Endothelial cell of hepatic sinusoid (primary cell): ENCODE measurements at regions not wholly inside any gene's neighbourhood (a gene's known extent, or its start where the extent isn't known, plus 50 kb on each side); places are given as distances from the start of the nearest gene placed in this dataset.
"Not testable (repeated sequence)": the region's sequence is repeated elsewhere in the genome, so short reads cannot be mapped to it uniquely, and the experiment has no call there.

Experiments
- in situ Hi-C: cut with HindIII; loops from 2 replicates; pipeline ENCODE4 v1.10.0; 2017; ENCODE audit warnings: low sequenced_read_pairs

- in situ Hi-C loops, result no loop called here
Observed at GRCh38 chr1:187996780-187997179, 1168.0 kb downstream of the PLA2G4A start.

- in situ Hi-C loops, result no loop called here
Observed at GRCh38 chr1:187999973-188000372, 1171.2 kb downstream of the PLA2G4A start.

GRCh38 chr1:188003687-188004086 is 1174.9 kb downstream of the PLA2G4A start:
- in situ Hi-C loops, result not testable (repeated sequence)

DNA sequence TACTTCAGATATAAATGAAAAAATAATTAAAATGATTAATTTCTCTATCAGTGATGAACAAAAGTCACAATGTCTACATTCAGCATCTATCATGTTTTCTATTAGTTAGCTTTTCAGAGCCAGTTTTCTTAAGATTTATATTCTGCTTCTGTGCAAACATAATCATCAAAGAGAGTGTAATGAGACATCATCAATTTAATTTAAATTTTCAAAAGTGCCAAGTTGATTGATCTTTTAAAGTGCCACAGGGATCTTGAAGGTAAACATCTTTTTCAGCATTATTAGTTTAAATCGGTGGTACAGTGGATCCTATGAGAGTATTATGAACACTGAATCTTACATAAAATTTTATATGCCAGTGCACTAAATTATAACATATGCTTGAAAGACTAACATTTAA is 1176.1 kb downstream of the PLA2G4A start:
- in situ Hi-C loops, result no loop called here

DNA sequence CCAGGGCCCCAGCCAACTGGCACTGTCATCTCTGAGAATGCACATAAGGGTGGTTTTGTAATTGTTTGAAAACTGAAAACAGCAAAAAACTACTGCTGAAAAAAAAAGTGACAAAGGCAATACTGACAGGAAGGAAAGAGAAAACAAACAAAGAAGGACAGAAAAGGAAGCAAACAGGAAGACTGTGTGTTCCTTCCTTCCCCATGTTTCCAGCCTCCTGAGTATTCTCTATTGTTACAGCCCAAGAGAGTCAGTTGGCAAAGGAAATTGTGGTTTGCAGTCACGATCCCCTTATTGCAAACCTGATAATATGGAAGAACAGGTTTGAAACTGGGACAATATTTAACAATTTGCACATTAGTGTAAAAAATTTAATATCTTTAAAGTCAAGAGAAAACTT is 1177.6 kb downstream of the PLA2G4A start:
- in situ Hi-C loops, result no loop called here

DNA sequence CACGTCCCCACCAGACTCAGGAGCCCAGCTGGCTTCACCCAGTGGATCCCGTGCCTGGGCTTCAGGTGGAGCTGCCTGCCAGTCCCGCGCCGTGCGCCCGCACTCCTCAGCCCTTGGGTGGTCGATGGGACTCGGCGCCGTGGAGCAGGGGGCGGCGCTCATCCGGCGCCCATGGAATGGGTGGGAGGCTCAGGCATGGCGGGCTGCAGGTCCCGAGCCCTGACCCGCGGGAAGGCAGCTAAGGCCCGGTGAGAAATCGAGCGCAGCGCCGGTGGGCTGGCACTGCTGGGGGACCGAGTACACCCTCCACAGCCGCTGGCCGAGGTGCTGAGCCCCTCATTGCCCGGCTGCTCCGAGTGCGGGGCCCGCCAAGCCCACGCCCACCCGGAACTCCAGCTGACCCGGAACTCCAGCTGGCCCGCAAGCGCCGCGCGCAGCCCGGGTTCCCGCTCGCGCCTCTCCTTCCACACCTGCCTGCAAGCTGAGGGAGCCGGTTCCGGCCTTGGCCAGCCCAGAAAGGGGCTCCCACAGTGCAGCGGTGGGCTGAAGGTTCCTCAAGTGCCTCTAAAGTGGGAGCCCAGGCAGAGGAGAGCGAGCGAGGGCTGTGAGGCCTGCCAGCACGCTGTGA is 1184.6 kb downstream of the PLA2G4A start:
- in situ Hi-C loops, result not testable (repeated sequence)

GRCh38 chr1:188017921-188018320 is 1189.2 kb downstream of the PLA2G4A start:
- in situ Hi-C loops, result no loop called here

DNA sequence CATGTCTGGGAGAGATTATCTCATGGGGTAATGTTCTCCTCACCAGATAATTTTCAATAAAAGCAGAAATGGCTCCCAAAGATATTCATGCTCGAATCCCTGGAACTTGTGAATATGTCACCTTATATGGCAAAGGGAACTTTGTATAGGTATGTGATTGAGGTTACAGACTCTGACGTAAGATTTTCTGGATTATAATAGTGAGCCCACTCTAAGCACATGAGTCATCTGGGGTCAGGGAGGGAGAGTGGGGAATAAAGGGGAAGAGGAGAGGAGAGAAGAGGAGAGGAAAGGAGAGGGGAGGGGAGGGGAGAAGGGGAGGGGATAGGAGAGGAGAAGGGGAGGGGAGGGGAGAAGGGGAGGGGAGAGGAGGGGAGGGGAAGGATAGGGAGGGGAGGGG is 1193.9 kb downstream of the PLA2G4A start:
- in situ Hi-C loops, result no loop called here

DNA sequence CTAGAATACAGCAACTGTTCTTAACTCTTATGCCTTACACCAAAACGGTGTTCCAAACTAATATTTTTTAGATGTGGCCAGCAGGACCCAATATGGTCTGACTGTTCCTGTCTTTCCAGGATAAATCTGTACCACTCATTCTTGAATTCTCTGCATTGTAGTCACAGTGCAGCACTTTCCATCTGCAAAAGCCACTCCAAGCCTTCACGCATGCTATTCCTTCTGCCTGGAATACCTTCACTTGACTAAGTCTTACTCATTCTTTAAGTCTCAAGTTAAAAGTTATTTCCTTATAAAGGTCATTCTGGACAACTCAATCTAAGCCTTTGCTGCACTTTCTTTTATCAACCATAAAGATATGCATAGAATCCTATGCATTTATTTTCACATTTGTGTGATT is 1194.5 kb downstream of the PLA2G4A start:
- in situ Hi-C loops, result no loop called here

DNA sequence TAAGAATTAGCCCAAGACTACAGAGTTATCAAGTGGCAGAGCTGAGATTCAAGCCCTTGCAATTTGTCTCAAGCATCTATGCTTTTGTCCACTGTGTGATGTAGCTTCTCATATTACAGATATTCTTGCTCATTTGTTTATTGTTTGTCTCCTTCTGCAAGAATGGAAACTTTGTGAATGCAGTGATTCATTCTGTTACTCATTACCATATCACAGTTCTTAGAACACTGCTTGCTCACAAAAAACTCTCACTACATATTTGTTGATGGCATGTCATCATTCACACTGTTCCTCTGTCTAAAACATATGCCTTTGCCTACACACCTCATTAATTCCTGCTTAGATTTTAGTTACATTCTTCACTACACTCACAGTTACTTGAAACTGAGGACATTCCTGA is 1198.9 kb downstream of the PLA2G4A start:
- in situ Hi-C loops, result no loop called here

DNA sequence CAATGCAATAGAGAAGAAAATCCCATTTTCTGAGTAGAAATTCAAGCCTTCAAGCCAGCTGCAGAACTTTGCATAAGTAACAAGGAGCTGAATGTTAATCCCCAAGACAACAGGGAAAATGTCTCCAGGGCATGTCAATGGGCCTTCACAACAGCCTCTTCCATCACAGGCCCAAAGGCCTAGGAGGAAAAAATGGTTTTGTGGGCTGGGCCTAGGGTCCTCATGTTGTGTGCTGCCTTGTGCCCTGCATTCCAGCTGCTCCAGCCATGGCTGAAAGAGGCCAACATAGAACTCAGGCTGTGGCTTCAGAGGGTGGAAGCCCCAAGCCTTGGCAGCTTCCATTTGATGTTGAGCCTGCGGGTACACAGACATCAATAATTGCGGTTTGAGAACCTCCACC is 1208.8 kb downstream of the PLA2G4A start:
- in situ Hi-C loops, result not testable (repeated sequence)

- in situ Hi-C loops, result no loop called here
Observed at GRCh38 chr1:188043536-188044245, 1214.9 kb downstream of the PLA2G4A start.

DNA sequence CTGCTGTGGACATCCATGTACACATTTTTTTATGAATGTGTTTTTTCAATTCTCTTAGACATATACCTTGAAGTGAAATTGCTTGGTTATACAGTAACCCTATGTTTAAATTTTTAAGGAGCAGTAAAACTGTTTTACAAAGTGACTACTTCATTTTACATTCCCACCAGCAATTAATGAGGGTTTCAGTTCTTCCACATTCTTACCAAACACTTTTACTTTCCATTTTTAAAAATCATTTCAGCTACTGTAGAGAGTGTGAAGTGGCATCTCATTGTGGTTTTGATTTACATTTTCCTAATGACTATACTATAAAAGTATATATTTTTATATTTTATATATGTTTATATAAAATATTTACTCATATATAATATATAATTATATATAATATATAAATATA is 1221.5 kb downstream of the PLA2G4A start:
- in situ Hi-C loops, result no loop called here

DNA sequence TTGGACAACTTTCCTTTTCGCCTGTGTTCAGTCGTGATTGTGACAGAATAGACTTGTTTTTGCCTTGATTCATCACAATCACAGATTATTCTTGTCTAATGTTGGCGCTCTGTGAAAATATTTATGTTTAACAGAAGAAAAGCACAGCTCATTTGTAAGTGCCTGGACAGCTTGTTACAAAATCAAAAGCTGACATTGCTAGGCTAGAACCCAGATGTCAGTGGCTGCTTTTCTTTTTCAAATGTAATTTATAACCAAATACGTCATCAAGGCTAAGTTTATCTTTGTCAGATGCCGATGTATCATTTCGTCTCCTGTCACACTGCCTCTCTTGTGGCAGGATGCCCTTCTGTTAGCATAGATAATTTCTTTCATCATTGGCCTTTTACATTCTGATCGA is 1227.3 kb downstream of the PLA2G4A start:
- in situ Hi-C loops, result no loop called here

- in situ Hi-C loops, result no loop called here
Observed at GRCh38 chr1:188058801-188059200, 1230.1 kb downstream of the PLA2G4A start.

- in situ Hi-C loops, result no loop called here
Observed at GRCh38 chr1:188061881-188062280, 1233.1 kb downstream of the PLA2G4A start.

- in situ Hi-C loops, result no loop called here
Observed at GRCh38 chr1:188062456-188062855, 1233.7 kb downstream of the PLA2G4A start.

GRCh38 chr1:188065917-188066316 is 1237.2 kb downstream of the PLA2G4A start:
- in situ Hi-C loops, result no loop called here

GRCh38 chr1:188070848-188071247 is 1242.1 kb downstream of the PLA2G4A start:
- in situ Hi-C loops, result no loop called here

GRCh38 chr1:188089015-188089414 is 1260.3 kb downstream of the PLA2G4A start:
- in situ Hi-C loops, result no loop called here

GRCh38 chr1:188089461-188089860 is 1260.7 kb downstream of the PLA2G4A start:
- in situ Hi-C loops, result no loop called here

GRCh38 chr1:188096521-188096920 is 1267.8 kb downstream of the PLA2G4A start:
- in situ Hi-C loops, result no loop called here

DNA sequence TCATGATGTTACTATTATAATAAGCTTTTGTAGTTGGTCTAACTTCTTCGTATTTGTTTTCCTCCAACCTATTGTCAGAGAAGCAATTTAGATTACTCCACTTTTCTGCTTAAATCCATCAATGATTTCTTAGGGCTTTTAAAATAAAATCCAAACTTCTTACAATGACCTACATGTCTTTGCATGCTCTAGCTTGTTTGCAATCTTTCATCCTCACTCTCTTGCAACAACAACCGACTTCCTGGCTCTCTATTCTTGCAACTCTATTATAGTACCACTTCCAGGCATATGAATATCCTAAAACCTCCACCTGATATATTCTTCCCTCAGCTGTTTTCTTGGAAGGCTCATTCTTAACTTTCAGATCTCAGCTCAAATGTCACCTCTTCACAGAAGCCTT is 1288.7 kb downstream of the PLA2G4A start:
- in situ Hi-C loops, result no loop called here
